Breast epithelium (tissue), 4 donors: ENCODE measurements at regions not wholly inside any gene's neighbourhood (a gene's known extent, or its start where the extent isn't known, plus 50 kb on each side); places are given as distances from the start of the nearest gene placed in this dataset.

ENCODE experiments used
- DNase-seq, 2 donors: peaks; one replicate each; pipeline ENCODE4 v3.0.0-alpha.2; 2019; ENCODE audit warnings: low spot score in 2 of 2
- H3K27ac ChIP-seq, 2 donors: fragments of 200-600 bp; sonication (generic) in 1 of 2; one replicate each; pipeline ENCODE4 v1.5.1; 2016 to 2019; ENCODE audit warnings: mild to moderate bottlenecking in 1 of 2
- H3K27me3 ChIP-seq, 2 donors: fragments of 200-600 bp; sonication (generic) in 1 of 2; one replicate each; pipeline versions ENCODE4 v1.5.1 to v1.6.0; 2017 to 2019; ENCODE audit warnings: control low read depth in 1 of 2, mild to moderate bottlenecking in 1 of 2
- H3K36me3 ChIP-seq: fragments of 200-600 bp; one replicate; pipeline ENCODE4 v1.5.1; 2019
- H3K4me1 ChIP-seq, 2 donors: fragments of 200-600 bp; sonication (generic); one replicate each; pipeline ENCODE4 v1.5.1; 2016 to 2019; ENCODE audit warnings: control low read depth in 1 of 2
- H3K4me3 ChIP-seq, 3 donors: fragments of 200-600 bp; sonication (generic); 1 replicate in 2 of 3; 2 replicates in 1 of 3; pipeline ENCODE4 v1.5.1; 2016 to 2019; ENCODE audit warnings: mild to moderate bottlenecking in 3 of 3, moderate library complexity in 2 of 3
- H3K9me3 ChIP-seq, 2 donors: fragments of 200-600 bp; sonication (generic) in 1 of 2; one replicate each; pipeline ENCODE4 v1.5.1; 2016 to 2019; ENCODE audit warnings: control low read depth in 1 of 2
- CTCF ChIP-seq, 3 donors: fragments of 450-650 bp; IDR thresholded peaks; one replicate each; pipeline ENCODE4 v1.5.1; 2016 to 2017; ENCODE audit warnings: antibody characterized with exemption in 3 of 3, mild to moderate bottlenecking in 3 of 3, moderate library complexity in 3 of 3
- POLR2A ChIP-seq: fragments of 450-650 bp; IDR thresholded peaks from one replicate; pipeline ENCODE4 v1.6.1; 2016; ENCODE audit warnings: antibody characterized with exemption, mild to moderate bottlenecking, moderate library complexity
- POLR2AphosphoS5 ChIP-seq, 3 donors: sonication (generic); formaldehyde crosslinking; IDR thresholded peaks; one replicate each; pipeline ENCODE4 v1.6.1; 2017; ENCODE audit warnings: antibody characterized with exemption in 3 of 3
- intact Hi-C: fragments of 100-400 bp; cut with DNase I; formaldehyde crosslinking; loops from one replicate; pipeline ENCODE4 v1.15.1; 2023; ENCODE audit warnings: low total_unique reads

DNA sequence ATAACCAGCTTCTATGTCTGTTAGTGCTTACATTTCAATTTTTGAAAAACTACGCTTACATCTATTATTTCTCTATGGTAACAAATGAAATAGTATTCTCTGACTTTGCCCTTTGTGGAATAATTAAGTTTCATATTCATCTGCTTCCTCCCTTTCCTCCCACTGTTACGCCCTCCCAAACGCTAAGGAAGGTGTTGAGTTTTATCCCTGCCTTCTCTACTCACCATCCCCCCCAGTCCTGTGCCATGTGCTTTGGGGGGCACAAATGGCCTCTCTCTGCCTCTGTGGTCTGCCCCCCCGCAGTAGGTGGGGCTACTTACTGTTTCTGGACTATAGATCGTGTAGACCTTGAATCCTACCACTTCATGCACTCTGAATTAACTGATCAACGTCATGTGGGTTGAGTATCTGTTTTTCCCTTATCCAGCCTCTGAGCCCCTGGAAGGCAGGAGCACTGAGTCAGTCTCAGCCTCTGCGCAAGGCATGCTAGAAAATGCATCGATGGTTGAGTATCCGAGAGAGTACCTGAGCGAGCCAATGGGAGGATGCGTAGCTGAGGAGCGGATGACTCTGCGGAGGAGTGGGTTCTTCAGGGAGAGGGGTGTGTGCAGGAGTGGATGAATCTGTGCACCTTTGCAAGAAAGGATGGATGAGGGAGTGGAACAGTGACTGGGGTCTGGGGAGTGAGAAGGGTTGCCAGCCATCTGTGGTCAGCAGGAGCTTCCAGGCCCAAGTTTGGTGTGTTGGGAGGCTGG is 114.5 kb upstream of the RTL1 start:
- Histone ChIP-seq H3K9me3 (no peaks in the 10 kb centered on the region), H3K27ac (no peak overlapping the region), H3K4me3 (no peak overlapping the region), H3K4me1 (no peaks in the 10 kb centered on the region), H3K36me3 (no peaks in the 10 kb centered on the region), H3K27me3 (no peaks in the 10 kb centered on the region)
- TF ChIP-seq POLR2AphosphoS5 (IDR thresholded peaks at IDR 0.05) = no peak
- TF ChIP-seq CTCF (IDR thresholded peaks at IDR 0.05) = no peak
- intact Hi-C loops = no loop called here
- DNase-seq = peak; percentile 8 to 19

- no peaks in the 10 kb centered on the region for H3K9me3 ChIP-seq
- H3K4me3 ChIP-seq = no peak overlapping the region
- TF ChIP-seq CTCF (IDR thresholded peaks at IDR 0.05) = no peak
- no peak for TF ChIP-seq POLR2A
- no peak for TF ChIP-seq POLR2AphosphoS5 (IDR thresholded peaks at IDR 0.05)
- DNase-seq = peak; percentile 11 to 42
- H3K36me3 ChIP-seq = no peaks in the 10 kb centered on the region
- intact Hi-C loops = no loop called here
- no peaks in the 10 kb centered on the region for H3K27me3 ChIP-seq
- no peaks in the 10 kb centered on the region for H3K4me1 ChIP-seq
- H3K27ac ChIP-seq = no peak overlapping the region
Observed at GRCh38 chr14:101018561-101019290, 115.2 kb upstream of the RTL1 start.

DNA sequence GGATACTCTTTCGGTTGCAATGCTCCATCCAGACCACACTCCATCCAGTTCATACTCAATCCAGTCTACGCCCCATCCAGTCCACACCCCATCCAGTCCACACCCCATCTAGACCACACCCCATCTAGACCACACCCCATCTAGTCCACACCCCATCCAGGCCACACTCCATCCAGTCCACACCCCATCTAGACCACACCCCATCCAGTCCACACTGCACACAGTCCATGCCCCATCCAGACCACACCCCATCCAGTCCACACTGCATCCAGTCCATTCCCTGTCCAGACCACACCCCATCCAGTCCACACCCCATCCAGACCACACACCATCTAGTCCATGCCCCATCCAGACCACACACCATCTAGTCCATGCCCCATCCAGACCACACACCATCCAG is 116.0 kb upstream of the RTL1 start:
- no peaks in the 10 kb centered on the region for H3K36me3 ChIP-seq
- no peak for TF ChIP-seq CTCF (IDR thresholded peaks at IDR 0.05)
- no peak for TF ChIP-seq POLR2A
- TF ChIP-seq POLR2AphosphoS5 (IDR thresholded peaks at IDR 0.05) = no peak
- peak in 1 of 2 donors; percentile 10 for DNase-seq

GRCh38 chr14:101019990-101020710 is 116.6 kb upstream of the RTL1 start:
- peak; percentile 10 to 43 for DNase-seq
- Histone ChIP-seq H3K27me3 (no peaks in the 10 kb centered on the region), H3K27ac (no peak overlapping the region), H3K36me3 (no peaks in the 10 kb centered on the region), H3K9me3 (no peaks in the 10 kb centered on the region), H3K4me3 (no peak overlapping the region), H3K4me1 (no peaks in the 10 kb centered on the region)
- TF ChIP-seq CTCF (IDR thresholded peaks at IDR 0.05) = no peak
- TF ChIP-seq POLR2AphosphoS5 (IDR thresholded peaks at IDR 0.05) = no peak
- intact Hi-C loops = no loop called here

More for the DNA sequence above, 116.0 kb upstream of the RTL1 start:
- H3K9me3 ChIP-seq = no peaks in the 10 kb centered on the region
- no peak overlapping the region for H3K27ac ChIP-seq
- intact Hi-C loops = no loop called here
- no peaks in the 10 kb centered on the region for H3K4me1 ChIP-seq
- H3K27me3 ChIP-seq = no peaks in the 10 kb centered on the region
- no peak overlapping the region for H3K4me3 ChIP-seq
